ENCODE measurements at regions not wholly inside any gene's neighbourhood (a gene's known extent, or its start where the extent isn't known, plus 50 kb on each side); places are given as distances from the start of the nearest gene placed in this dataset.

DNA sequence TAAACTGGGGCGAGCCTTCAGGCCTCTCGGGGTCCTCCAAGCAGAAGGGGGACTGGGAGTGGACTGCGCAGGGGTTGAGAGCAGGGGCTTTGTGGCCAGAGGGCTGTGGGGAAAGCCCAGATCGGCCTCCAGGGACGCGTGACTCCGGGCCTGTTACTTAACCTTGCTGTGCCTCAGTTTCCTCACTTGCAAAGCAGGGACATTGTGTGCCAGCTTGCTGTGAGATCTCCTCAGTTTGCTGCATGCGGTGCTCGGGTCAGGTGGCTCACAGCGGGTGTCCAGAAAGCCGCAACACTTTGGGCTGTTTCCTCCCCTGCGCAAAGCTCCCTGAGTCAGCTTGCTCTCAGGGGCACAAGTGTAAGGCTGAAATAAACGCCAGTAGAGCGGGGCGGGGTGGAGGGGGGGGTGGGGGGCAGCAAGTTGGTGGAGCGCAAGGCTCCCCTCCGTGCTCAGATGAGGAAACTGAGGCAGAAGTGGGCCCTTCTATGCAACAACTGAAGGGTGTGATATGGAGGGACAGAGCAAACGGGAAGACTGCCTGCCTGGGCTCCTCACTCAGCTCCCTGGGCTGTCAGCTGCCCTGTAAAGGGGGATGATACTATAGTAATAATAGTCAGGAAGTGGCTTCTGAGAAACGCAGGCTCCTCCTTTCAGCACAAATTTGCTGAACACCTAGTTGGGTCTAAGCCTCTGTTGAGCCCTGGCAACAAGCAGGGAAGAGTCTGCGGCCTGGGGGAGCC lies 101.0 kb downstream of the HMX1 start:
- no peak for DNase-seq

DNA sequence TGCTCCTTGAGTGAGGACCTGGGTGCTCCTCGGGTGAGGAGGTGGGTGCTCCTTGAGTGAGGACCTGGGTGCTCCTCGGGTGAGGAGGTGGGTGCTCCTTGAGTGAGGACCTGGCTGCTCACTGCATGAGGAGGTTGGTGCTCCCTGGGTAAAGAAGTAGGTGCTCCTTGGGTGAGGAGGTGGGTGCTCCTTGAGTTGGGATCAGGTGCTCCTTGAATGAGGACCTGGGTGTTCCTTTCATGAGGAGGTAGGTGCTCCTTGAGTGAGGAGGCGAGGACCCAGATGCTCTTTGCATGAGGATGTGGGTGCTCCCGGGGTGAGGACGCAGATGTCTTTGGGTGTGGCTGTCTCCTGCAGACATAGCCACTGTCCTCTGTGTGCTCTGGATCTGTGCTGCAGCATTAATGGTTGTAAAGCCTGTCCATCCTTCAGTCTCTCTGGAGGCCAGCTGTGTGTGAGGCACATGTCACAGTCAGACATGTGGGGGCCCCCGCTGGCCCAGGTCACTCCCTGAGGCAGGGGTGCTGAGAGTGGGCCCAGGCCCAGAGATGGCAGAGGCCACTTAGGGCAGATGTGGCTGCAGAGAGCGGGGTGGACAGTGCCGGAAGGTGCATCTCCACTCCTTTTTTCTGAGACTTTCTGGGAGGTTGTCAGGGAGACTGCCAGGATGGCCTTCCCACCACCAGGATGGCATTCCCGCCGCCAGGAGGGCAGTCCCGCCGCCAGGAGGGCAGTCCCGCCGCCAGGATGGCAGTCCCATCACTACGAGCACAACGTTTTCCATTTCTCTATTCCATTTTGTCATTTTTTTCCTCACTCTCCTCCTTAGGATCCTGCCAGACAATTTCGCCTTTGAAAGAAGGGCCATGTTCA lies 101.8 kb downstream of the HMX1 start:
- Histone ChIP-seq H3K4me1 (ENCODE audit: control insufficient read depth in 5 of 5, insufficient read depth in 5 of 5, low read length in 5 of 5) (no peaks in the 10 kb centered on the region), H3K27me3 (ENCODE audit: control insufficient read depth in 3 of 3, insufficient read depth in 3 of 3, low read length in 2 of 3) (no peaks in the 10 kb centered on the region), H3K9me3 (ENCODE audit: control insufficient read depth in 4 of 4, insufficient read depth in 3 of 4, low read length in 3 of 4) (no peaks in the 10 kb centered on the region), H3K9ac (ENCODE audit: insufficient read depth in 1 of 2, low read length in 2 of 2) (no peak overlapping the region), H3K4me3 (no peak overlapping the region), H3K36me3 (ENCODE audit: control insufficient read depth in 4 of 4, insufficient read depth in 4 of 4, low read length in 4 of 4) (no peaks in the 10 kb centered on the region), H3K27ac (ENCODE audit: low read depth in 1 of 2, low read length in 1 of 2) (no peak overlapping the region)
- DNase-seq (no peak), ATAC-seq (ENCODE audit: insufficient read depth, low FRiP score) (no peak)
- TF ChIP-seq CTCF (IDR thresholded peaks at IDR 0.05; ENCODE audit: control extremely low read depth, extremely low read depth) = no peak
- WGBS, 2 donors = 84 to 90% methylated on average over 17 of the region's 17 CpGs

More for the DNA sequence above, 101.0 kb downstream of the HMX1 start:
- Histone ChIP-seq H3K36me3 (ENCODE audit: control insufficient read depth in 4 of 4, insufficient read depth in 4 of 4, low read length in 4 of 4) (no peaks in the 10 kb centered on the region), H3K9me3 (ENCODE audit: control insufficient read depth in 4 of 4, insufficient read depth in 3 of 4, low read length in 3 of 4) (no peaks in the 10 kb centered on the region), H3K27me3 (ENCODE audit: control insufficient read depth in 3 of 3, insufficient read depth in 3 of 3, low read length in 2 of 3) (no peaks in the 10 kb centered on the region), H3K9ac (ENCODE audit: insufficient read depth in 1 of 2, low read length in 2 of 2) (no peak overlapping the region), H3K4me1 (ENCODE audit: control insufficient read depth in 5 of 5, insufficient read depth in 5 of 5, low read length in 5 of 5) (no peaks in the 10 kb centered on the region), H3K4me3 (no peak overlapping the region), H3K27ac (ENCODE audit: low read depth in 1 of 2, low read length in 1 of 2) (no peak overlapping the region)
- WGBS, 2 donors = 66 to 74% methylated on average over 20 of the region's 20 CpGs
- no peak for TF ChIP-seq CTCF (IDR thresholded peaks at IDR 0.05; ENCODE audit: control extremely low read depth, extremely low read depth)
- ATAC-seq (ENCODE audit: insufficient read depth, low FRiP score) = no peak

DNA sequence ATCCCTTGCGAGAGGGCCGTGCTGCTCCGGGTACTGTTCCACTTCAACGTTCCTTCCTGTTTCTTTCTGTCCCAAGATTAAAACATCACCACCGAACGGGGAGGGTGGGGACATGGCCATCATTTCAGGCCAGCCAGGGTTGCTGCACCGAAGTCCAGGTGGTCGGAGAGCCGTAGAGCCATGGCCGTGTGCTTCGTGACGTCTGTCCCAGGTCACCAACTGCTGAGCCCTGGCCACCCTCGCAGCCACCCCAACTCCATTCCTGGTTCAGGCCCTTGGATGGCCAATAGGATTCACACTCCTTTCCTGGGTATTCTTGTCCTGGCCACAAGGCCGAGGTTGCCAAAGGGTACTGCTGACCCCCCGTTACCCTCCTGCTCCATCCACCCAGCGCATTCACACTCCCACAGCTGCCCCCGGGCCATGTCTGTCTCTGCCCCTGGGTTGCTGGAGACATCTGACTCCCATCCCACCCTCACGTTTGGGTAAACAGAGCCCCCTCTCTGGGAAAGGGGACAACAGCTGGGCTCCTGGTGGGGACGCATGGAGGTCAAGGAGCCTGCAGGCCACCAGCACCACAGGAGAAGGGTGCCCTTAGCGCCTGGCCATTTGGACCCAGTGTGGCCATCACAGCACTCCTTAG lies 103.2 kb downstream of the HMX1 start:
- Histone ChIP-seq H3K27me3 (ENCODE audit: control insufficient read depth in 3 of 3, insufficient read depth in 3 of 3, low read length in 2 of 3) (no peaks in the 10 kb centered on the region), H3K9ac (ENCODE audit: insufficient read depth in 1 of 2, low read length in 2 of 2) (no peak overlapping the region), H3K36me3 (ENCODE audit: control insufficient read depth in 4 of 4, insufficient read depth in 4 of 4, low read length in 4 of 4) (no peaks in the 10 kb centered on the region), H3K4me1 (ENCODE audit: control insufficient read depth in 5 of 5, insufficient read depth in 5 of 5, low read length in 5 of 5) (no peaks in the 10 kb centered on the region), H3K9me3 (ENCODE audit: control insufficient read depth in 4 of 4, insufficient read depth in 3 of 4, low read length in 3 of 4) (no peaks in the 10 kb centered on the region), H3K27ac (ENCODE audit: low read depth in 1 of 2, low read length in 1 of 2) (no peak overlapping the region), H3K4me3 (no peak overlapping the region)
- 87 to 95% methylated on average over 20 of the region's 20 CpGs for WGBS, 2 donors
- no peak for DNase-seq
- no peak for TF ChIP-seq CTCF (IDR thresholded peaks at IDR 0.05; ENCODE audit: control extremely low read depth, extremely low read depth)
- no peak for ATAC-seq (ENCODE audit: insufficient read depth, low FRiP score)

All from lung (tissue), 11 donors.